Fibroblast of lung (primary cell): ENCODE measurements at regions not wholly inside any gene's neighbourhood (a gene's known extent, or its start where the extent isn't known, plus 50 kb on each side); places are given as distances from the start of the nearest gene placed in this dataset.

ENCODE experiments used
- EZH2 ChIP-seq: IDR thresholded peaks from 2 replicates; pipeline ENCODE4 v1.5.1; 2012; ENCODE audit warnings: low read length, control low read depth, mild to moderate bottlenecking; ENCODE audit errors: missing control alignments
- TF ChIP-seq, protein P1 (sequence below), 2 donors: IDR thresholded peaks in 1 of 2; conservative IDR thresholded peaks in 1 of 2; 1 replicate in 1 of 2; 2 replicates in 1 of 2; pipeline ENCODE4 v1.5.1; 2011 to 2012; ENCODE audit warnings: low read length in 2 of 2, control low read depth in 1 of 2, inconsistent platforms in 1 of 2, low read depth in 1 of 2, mild to moderate bottlenecking in 1 of 2

GRCh38 chrX:27086237-27086636, 376.9 kb downstream of the PPP4R3C start:
- TF ChIP-seq, protein P1, sequence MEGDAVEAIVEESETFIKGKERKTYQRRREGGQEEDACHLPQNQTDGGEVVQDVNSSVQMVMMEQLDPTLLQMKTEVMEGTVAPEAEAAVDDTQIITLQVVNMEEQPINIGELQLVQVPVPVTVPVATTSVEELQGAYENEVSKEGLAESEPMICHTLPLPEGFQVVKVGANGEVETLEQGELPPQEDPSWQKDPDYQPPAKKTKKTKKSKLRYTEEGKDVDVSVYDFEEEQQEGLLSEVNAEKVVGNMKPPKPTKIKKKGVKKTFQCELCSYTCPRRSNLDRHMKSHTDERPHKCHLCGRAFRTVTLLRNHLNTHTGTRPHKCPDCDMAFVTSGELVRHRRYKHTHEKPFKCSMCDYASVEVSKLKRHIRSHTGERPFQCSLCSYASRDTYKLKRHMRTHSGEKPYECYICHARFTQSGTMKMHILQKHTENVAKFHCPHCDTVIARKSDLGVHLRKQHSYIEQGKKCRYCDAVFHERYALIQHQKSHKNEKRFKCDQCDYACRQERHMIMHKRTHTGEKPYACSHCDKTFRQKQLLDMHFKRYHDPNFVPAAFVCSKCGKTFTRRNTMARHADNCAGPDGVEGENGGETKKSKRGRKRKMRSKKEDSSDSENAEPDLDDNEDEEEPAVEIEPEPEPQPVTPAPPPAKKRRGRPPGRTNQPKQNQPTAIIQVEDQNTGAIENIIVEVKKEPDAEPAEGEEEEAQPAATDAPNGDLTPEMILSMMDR (conservative IDR thresholded peaks at IDR 0.05 in 1 of 2, IDR thresholded peaks at IDR 0.05 in 1 of 2; ENCODE audit: low read depth in 1 of 2, low read length in 2 of 2) = no peak
- no peak for TF ChIP-seq EZH2
